ENCODE measurements at regions not wholly inside any gene's neighbourhood (a gene's known extent, or its start where the extent isn't known, plus 50 kb on each side); places are given as distances from the start of the nearest gene placed in this dataset.

DNA sequence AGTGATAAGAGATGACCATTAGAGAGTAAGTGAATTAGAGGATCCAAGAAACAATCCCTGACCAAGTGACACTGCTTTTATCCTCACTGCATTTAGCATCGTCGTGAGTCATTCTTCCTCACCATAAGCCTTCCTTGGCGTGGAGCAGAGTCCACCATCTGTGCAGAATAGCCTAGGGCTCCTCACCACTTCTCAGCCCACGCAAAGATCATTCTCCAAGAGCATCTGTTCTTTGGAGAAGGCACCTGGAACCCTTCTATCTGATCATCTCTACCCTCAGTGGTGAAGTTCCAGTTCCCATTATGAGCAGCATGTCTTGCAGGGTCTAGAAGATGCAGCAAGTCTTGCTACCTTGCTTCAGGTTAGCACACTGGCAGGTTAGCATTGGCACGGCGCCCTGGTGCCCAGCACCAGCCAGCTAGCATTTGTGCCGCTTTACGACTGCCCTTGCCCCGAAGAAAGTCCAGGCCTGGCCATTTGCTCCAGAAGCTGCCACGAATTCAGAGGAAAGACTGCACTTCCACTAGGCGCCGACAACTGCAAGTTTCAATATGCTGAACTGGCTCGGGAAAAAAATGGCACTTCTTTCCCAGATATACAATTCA, 225.8 kb downstream of the TTC32 start:
- DNase-seq = no peak

DNA sequence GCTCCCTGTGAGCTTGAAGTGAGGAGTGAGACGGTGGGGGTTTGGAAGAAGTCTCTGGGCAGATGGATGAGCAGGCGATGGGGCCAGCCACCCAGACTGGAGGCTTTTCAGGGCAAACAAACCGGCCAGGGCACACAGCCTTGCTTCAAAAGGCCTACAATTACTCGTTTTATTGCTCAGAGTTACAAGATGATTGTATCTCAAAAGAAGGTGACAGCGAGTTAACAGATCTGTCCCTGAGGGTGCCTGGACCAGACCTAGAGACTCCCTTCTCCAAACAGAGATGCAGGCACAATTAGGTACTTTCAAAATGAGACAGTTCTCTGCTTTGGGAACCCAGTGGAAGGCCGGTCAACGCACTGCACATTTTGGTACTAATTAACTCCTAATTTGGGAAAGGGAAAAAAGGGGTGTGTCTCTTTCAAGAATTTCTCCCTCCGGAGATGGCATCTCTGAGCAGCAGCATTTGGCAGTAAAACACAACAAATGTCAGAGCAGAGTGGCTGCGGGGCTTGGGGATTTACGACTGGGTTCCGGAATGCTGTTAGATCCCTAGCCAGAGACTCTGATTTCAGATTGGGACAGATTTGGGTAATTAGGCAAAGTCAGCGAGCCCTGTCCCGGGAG, 226.7 kb downstream of the TTC32 start:
- DNase-seq = no peak

DNA sequence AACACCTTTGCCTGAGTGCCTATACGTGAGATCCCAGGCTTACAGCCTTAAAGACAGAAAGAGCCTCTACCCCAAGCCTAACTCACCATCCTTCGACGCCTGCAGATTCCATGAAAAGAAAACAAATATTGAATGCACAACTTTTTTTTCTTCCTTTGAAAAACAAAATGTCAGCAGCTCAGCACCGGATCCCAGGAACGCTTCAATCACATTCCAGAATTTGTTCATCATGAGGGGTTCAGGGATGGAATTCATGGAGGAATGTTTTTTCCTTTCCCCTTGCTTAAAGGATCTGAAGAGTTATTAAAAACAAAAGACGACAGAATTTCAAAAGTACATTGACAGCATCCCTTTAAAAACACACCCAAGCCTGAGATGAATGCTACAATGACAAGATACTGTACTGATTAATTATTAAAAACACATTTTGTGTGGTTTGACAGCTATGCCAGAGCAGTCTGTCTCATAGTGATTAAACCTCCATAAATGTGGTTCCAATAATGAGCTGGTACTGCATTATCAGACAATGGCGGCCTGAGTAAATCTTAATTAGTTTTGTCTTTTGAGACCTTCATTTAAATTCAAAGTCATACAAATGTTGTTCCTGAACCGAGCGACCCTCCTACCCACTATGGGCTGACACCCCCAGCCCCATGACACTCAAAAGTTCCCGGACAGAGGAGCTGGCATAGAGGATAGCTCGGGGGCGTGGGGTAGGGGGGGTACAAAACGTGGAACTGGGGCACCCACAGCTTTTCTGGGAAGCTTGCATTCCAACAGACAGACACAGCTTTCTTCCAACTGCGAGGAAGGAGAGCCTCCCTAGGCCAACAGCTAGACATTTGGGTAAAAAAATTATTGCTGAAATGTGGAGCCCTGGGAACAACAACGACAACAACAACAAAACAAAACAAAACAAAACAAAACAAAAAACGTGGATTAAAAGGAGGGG, 227.5 kb downstream of the TTC32 start:
- no peak for DNase-seq

DNA sequence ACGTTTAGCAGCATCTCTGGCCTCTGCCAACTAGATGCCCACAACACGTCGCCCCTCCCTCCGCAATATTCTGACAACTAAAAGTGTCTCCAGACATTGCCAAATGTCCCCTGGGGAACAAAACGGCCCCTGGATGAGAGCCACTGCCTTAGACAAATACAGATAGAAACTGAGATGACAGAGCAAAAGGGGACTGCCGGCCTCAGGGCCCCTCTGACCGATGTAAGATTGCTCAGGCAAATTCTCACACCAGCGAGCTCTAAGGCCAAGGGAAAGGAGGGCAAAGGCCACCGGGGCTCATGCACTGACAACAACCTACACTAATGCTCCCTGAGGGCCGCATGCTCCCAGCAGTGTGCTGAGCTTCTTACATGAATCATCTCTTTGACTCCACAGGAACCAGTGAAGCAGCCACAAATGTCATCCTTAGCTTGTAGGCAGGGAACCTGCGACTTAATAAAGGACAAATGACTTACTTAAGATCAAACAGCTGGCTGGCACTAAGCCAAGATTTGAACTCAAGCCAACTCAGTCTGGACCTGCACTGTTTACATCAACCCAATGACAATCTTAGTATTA, 228.5 kb downstream of the TTC32 start:
- no peak for DNase-seq

DNA sequence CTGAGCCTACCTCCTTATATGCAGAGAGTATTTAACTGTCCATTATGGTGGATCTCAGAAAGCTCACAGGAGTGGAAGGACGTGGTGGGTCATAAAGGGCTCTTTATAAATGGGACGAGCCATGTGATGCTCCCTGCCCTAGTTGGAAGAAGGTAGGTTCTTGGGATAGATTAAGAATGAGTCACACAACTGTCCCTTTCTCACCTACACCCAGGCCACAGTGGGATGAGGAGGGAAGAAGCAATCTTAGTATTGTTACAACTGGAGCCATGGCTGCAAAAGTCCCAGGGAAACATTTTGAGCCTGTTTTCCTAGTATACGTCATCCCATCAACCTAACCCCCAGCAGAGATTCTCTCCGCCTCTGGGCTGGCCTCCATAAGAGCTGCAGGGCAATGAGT, 229.9 kb downstream of the TTC32 start:
- DNase-seq = no peak

DNA sequence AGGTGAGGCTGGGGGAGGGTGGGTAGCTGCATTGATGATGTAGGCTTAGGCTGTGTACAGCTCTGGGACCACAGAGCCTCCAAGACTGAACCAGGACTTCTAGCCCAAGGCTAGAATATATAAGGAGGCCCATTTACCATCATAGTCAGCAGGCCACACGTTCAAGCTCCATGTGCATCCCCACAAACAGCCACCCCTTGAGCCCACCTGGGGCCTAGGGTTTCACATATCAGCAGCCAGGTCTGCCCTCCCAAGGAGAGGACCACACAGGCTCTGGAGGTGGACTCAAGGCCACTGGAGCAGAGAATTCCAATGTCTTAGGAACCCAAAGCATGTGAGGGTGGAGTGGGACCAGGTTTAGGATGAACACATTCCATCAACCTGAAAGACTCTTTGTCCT, 230.5 kb downstream of the TTC32 start:
- no peak for DNase-seq

DNA sequence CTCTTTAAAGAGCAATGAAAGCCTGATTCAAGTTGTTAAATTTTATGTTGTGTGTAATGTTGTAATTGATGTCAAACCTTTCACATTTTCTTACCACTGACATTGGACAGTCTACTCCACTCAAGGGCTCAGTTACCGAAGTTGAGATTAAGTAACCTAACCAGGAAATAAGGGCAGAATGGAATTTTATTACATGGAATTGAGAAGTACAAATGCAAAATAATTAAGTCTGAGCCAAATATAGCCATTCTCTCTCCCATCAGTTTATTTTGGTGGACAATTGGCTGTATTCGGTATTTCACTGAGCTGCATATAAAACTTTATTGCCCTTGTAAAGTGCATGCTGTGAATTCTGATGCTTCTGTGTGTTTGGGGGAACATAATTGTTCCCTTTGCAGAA, 231.5 kb downstream of the TTC32 start:
- no peak for DNase-seq

DNA sequence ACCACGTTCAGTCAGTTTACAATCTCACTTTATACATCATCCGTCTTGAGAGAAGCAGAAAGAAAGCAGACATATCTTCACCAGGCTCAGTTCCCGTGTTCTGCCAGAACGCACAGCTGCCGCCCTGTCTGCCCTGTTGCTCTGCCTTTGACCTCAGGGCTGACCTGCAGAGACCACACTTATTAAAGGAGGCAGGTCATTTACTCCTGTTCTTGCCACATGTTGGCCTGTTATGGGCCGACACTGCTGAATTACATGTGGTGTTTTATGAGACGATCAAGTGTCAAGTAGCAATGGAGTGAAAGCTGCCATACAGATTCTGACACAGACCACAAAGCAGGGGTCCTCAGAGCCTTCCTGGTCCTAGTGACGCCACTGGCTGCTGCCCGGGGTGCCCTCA, 232.2 kb downstream of the TTC32 start:
- DNase-seq = no peak

DNA sequence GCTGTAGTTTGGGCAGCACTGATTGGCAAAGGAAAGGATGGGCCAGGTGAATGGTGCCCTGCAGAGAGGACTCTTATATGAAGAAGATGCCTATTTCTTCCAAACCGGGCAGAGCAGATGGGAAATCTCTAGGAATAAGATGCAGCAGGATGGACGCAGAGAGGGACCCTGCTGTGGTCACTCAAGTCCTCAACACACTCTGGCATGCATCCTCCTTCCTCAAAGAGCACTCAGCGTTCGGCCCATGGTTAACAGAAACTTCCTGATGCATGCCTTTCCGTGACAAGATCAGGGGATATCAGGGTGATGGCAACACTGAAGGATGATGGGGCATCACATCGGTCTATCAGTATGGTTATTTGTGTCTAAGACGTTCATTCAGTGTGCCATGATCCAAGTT, 232.7 kb downstream of the TTC32 start:
- DNase-seq = no peak

DNA sequence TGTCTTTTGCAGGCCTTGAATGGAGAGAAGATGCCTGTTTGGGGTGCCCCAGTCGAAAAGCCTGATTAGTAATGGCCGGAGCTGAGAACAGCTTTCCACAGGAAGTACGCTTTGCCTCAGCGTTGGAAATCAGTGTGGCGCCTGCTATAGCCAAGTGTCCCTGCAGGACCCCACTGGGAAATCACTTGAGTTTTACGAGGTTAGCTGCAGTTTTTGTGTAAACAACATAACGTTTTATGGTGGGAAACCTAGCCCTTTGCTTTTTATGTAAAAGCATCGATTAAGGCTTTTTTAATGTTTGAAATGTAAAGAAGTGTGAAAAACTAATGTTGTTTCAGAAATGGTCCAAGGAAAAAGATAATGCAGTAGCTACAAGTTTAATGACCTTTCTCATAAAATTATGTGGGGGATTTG, 234.2 kb downstream of the TTC32 start:
- no peak for DNase-seq

DNA sequence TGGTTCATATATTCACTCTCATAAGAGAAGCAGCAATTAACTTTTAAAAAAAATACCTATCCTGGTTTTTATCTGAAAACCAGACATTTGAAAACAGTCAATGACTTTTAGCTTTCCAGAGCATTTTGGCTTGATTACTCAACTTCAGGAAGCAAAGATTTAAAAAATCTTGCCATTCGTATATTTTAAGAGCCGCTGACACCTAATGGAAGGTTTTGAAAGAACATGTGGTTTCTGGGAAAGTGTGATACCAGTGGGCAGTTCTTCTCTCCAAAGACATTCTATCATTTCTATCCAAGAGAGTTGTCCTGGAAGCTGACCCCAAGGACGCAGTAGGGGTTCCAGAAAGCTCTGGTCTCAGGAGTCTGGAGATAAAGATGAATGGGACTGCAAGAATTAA, 234.7 kb downstream of the TTC32 start:
- no peak for DNase-seq

DNA sequence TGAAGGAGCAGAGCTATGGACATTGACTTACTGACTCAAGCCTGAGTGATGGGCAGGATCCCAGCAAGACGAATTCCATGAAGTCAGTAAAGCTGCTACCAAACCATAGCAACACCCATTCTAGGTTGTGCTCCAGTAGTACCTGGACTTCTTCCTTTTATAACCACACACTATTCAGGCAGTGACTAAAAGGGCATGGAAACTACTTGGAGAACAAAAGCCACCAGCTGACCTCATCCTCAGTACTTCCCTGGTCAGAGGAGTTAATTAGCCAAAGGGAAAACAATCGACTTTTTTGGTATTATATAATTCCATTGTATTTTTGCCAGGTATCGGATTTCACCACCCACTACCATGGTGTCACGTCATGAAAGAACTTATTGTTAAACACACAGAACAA, 237.1 kb downstream of the TTC32 start:
- no peak for DNase-seq

DNA sequence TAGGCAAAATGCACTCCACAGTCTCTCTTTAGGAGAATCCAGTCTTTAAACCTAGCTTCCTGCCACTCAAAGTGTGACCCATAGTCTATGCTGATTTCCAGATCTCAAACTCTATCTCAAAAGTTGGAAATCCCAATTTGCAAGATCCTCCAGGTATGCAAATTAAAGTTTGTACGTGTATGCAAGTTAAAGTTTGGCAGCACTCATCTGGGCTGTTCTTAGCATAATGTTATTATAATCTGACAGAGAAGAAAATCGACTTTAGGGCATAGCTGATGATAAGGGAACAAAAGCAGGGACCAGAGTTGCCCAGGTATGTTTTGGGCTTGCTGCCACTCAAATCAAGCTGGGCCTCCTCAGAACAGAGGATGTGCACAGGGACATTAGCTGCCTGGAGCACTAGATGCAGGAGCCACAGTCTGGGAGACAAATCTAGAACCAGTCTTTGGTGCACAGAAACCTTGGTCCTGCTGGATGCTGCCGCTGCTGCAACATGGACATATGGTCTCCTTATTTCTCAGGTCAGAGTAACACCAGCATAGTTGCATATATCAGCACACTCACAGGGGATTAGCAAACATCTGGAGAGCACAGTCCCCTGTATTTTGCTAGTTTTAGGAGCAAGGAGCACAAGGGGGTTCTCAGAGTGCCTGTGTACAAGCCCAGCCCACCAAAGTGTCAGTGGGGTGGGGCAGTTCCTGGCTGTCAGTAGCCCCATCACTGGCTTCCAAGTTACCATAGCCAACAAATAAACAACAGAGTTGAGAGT, 242.6 kb downstream of the TTC32 start:
- no peak for DNase-seq

DNA sequence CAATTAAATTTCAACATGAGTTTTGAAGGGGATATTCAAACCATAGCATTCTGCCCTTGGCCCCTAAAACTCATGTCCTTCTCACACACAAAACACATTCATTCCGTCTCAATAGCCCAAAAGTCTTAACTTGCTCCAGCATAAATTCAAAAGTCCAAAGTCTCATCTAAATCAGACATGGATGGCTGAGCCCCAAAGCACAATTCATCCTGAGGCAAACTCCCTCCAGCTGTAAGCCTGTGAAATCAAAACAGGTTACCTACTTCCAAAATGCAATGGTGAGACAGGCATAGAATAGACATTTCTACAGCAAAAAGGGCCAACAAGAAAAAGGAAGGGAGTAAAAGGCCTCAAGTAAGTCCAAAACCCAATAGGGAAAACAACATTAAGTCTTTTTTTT, 245.8 kb downstream of the TTC32 start:
- DNase-seq = no peak

DNA sequence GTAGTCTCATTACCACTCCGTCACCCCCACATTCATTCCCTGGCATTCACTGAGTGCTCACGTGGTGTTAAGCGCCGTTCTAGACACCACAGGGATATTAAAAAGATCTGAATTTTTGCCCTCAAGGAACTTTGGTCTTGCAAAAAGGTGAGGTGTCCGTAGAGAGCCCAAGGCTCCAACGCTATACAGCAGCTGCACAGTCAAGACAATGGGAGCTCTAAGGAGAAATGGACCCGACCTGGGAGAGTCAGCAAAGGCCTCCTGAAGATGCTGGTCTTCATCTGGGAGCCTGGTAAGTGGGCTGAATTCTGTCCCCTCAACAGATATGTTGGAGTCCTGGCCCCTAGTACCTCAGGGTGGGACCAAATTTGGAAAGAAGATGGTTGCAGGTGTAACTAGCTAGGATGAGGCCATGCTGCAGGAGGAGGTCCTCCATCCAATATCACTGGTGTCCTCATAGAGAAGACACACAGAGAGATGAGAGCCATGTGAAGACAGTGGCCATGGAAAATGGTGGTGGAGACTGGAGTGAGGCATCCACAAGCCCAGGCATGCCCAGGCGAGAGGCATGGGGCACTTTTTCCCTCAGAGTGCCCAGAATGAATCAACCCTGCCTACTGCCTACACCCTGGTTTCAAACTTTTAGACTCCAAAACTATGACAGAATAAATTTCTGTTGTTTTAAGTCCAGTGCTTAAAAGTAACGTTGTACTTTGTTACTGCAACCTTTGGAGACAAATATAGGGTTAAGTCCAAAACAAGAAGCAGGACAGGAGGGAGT, 247.3 kb downstream of the TTC32 start:
- DNase-seq = no peak

DNA sequence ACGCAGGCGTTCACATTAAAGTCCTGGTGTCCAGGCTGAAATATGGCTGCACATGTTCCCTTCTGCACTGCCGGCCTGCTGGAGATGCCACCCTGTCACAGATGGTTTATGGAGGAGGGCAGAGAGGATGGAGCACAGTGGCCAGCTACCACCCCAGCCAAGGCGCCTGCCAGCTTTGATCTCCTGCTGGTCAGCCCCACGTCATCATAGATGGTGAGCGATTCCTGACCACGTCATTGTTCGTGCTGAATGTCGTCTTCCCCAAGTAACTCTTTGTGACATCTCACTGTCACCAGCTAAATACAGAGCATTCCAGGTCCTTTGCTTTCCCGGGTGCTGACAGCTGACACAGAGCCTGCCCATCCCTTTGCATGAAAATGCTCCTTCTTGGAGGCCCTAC, 248.3 kb downstream of the TTC32 start:
- no peak for DNase-seq

DNA sequence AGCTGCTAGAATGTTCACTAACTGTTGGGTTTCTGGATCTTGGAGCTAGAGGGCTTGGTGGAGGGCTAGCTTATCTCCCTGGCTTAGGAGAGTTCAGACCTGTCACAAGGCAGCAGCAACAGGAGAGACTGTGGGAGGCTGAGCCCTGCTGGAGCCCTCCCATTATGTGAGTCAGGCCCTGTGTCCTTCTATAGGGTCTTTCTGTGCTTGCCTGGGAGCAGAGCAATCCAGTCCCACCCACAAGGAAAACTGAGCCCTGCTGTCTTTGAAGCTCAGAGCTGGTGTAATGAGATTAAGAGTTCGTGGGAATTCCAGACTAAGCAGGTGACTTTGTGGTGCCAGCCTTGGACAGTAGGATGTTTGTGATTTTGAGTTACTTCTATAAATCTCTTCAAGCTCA, 249.0 kb downstream of the TTC32 start:
- DNase-seq = no peak

DNA sequence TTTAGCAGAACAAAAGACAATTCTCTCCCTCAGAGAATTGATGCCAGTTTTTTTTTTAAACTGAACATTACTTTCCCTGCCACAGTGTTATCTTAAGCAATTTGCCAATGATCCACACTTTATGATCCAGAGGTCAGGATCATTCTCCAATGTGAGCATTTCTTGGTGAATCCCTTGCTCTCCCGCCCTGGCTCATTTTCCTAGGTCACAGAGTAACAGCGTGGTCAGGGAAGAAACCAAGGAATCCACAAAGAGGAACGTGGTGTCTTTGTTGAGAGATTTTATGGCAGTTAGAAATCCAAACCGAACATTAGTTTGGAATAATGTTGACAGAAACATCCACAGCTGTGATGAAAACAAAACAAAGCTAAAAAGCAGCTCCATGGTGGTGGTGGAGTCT, 250.3 kb downstream of the TTC32 start:
- DNase-seq = no peak

DNA sequence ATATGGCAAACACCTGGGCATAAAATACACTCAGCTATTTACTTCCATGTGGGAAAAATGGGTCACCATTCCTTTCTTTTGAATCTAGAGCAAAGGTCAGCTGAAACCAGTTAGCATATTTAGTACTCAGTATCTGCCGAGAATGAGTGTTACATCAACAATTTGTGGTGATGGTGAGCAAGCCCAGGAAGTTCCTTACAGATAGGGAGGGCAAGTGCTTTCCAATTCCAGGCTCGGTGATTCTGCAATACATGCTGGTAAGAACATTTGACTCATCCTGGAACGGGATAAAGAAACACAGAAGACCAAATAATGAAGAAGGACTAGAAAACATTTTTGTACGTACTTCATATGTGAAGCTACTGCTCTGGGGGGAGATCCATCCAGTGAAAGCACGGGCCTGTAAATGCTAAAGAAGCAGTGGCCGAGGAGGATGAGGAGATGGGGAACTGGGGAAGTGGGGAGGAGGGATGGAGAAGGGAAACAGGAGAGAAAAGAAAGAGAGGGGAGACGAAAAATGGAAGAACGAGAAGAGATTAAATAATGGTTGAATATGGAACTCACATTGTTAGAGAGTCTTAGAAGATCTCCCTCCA, 251.9 kb downstream of the TTC32 start:
- no peak for DNase-seq

DNA sequence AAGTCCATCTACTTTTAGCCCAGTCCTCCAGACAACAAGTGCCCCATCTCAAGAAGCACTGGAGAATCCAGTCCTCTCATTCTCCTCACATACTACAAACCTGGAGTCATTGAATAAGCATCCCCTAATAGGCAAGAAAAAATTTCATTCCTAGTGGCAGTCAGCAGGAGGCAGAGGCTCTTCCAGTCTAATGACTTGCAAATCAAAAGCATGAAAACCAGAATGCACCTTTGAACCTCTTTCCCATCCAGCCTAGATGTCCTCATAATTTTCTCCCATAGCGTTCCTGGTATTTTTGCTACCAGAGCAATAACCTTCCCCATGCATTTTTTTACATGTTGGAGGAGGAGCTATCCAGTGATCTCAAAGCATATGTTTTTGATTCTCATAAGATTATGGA, 252.6 kb downstream of the TTC32 start:
- no peak for DNase-seq

DNA sequence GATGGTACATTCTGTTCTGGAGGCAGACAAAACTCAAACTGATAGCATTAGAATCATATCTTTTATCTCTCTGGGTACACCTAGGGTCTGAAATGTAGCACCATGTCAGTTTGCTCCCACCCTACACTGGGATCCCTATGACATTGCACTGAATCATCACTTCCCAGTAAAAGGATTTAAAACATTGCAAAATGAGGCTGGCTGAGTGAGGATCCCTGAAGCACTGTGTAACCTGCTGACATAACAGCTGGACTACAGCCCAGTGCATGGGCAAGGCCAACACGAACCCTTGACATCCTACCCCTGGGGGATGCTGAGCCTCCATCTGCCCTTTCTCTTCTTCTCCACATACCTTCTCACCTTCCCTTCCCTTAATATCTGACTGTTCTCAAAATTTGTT, 253.2 kb downstream of the TTC32 start:
- no peak for DNase-seq

DNA sequence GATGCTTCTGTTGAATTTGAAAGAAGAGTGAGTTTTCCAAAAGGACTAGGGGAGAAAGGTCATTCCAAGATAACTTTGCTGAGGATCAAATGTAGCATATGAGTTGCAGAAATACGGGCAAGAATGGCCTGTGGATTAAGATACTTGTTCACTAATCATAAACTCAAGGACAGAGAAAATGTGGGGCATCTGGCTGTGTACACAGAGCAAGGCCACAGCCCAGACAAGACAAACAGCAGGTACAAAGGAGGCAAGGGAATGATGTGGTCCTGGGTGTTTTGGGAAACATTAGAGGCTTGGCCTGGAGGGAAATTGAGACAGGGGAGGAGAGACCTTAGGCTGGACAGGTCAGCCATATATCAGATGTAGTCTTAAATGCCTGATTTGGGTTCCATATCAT, 254.8 kb downstream of the TTC32 start:
- no peak for DNase-seq
